ENCODE measurements at regions not wholly inside any gene's neighbourhood (a gene's known extent, or its start where the extent isn't known, plus 50 kb on each side); places are given as distances from the start of the nearest gene placed in this dataset.

- TF ChIP-seq, protein P1, sequence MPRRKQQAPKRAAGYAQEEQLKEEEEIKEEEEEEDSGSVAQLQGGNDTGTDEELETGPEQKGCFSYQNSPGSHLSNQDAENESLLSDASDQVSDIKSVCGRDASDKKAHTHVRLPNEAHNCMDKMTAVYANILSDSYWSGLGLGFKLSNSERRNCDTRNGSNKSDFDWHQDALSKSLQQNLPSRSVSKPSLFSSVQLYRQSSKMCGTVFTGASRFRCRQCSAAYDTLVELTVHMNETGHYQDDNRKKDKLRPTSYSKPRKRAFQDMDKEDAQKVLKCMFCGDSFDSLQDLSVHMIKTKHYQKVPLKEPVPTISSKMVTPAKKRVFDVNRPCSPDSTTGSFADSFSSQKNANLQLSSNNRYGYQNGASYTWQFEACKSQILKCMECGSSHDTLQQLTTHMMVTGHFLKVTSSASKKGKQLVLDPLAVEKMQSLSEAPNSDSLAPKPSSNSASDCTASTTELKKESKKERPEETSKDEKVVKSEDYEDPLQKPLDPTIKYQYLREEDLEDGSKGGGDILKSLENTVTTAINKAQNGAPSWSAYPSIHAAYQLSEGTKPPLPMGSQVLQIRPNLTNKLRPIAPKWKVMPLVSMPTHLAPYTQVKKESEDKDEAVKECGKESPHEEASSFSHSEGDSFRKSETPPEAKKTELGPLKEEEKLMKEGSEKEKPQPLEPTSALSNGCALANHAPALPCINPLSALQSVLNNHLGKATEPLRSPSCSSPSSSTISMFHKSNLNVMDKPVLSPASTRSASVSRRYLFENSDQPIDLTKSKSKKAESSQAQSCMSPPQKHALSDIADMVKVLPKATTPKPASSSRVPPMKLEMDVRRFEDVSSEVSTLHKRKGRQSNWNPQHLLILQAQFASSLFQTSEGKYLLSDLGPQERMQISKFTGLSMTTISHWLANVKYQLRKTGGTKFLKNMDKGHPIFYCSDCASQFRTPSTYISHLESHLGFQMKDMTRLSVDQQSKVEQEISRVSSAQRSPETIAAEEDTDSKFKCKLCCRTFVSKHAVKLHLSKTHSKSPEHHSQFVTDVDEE (CRISPR knock-in tag; IDR thresholded peaks at IDR 0.05) = no peak
- TF ChIP-seq PATZ1 (CRISPR knock-in tag; IDR thresholded peaks at IDR 0.05; ENCODE audit: borderline replicate concordance) (no peak), RARB (CRISPR knock-in tag; IDR thresholded peaks at IDR 0.05) (no peak), CSDC2 (CRISPR knock-in tag; IDR thresholded peaks at IDR 0.05) (no peak), SNAI2 (CRISPR knock-in tag; IDR thresholded peaks at IDR 0.05) (no peak)
Observed at GRCh38 chr9:8244505-8245092, 445.0 kb upstream of the DMAC1 start.

All from SK-N-SH treated with all-trans-retinoic acid at 6 μM for 48 hours (cell line).